HG03175 (cell line): ENCODE measurements at regions not wholly inside any gene's neighbourhood (a gene's known extent, or its start where the extent isn't known, plus 50 kb on each side); places are given as distances from the start of the nearest gene placed in this dataset.
"Not testable (repeated sequence)": the region's sequence is repeated elsewhere in the genome, so short reads cannot be mapped to it uniquely, and the experiment has no call there.

Experiments used
- ATAC-seq: cut with Tn5 transposase; IDR thresholded peaks from one replicate; pipeline ENCODE4 v1.9.1; 2021; ENCODE audit warnings: mild to moderate bottlenecking, moderate library complexity; ENCODE audit not compliant: unreplicated experiment

- ATAC-seq, result no peak
Measured at GRCh38 chrX:960821-961220, 251.6 kb downstream of the CRLF2 start.

GRCh38 chrX:959595-959994, 252.9 kb downstream of the CRLF2 start:
- ATAC-seq, result no peak

- not testable (repeated sequence) for ATAC-seq
Measured at GRCh38 chrX:955168-955781, 257.2 kb downstream of the CRLF2 start.

- ATAC-seq, result no peak
Measured at GRCh38 chrX:953879-954482, 258.5 kb downstream of the CRLF2 start.

GRCh38 chrX:952816-953215, 259.6 kb downstream of the CRLF2 start:
- no peak for ATAC-seq

GRCh38 chrX:947262-947661, 265.2 kb downstream of the CRLF2 start:
- not testable (repeated sequence) for ATAC-seq

GRCh38 chrX:943035-943434, 269.4 kb downstream of the CRLF2 start:
- no peak for ATAC-seq

GRCh38 chrX:940691-941090, 271.8 kb downstream of the CRLF2 start:
- no peak for ATAC-seq

- ATAC-seq, result no peak
Measured at GRCh38 chrX:936979-937769, 275.3 kb downstream of the CRLF2 start.

GRCh38 chrX:933611-934010, 278.8 kb downstream of the CRLF2 start:
- no peak for ATAC-seq

GRCh38 chrX:928606-929005, 283.8 kb downstream of the CRLF2 start:
- ATAC-seq, result no peak

GRCh38 chrX:926991-927390, 285.5 kb downstream of the CRLF2 start:
- ATAC-seq, result no peak

- no peak for ATAC-seq
Measured at GRCh38 chrX:926070-926469, 286.4 kb downstream of the CRLF2 start.

- no peak for ATAC-seq
Measured at GRCh38 chrX:925652-926061, 286.8 kb downstream of the CRLF2 start.

- no peak for ATAC-seq
Measured at GRCh38 chrX:925094-925493, 287.4 kb downstream of the CRLF2 start.

- no peak for ATAC-seq
Measured at GRCh38 chrX:924017-924416, 288.4 kb downstream of the CRLF2 start.

- ATAC-seq, result no peak
Measured at GRCh38 chrX:920234-920799, 289.7 kb downstream of the SHOX start.

GRCh38 chrX:916230-916599, 285.6 kb downstream of the SHOX start:
- ATAC-seq, result no peak

- no peak for ATAC-seq
Measured at GRCh38 chrX:915427-916229, 285.0 kb downstream of the SHOX start.

GRCh38 chrX:914206-914605, 283.6 kb downstream of the SHOX start:
- no peak for ATAC-seq

- ATAC-seq, result no peak
Measured at GRCh38 chrX:912677-913076, 282.1 kb downstream of the SHOX start.
